HG02678 (cell line): ENCODE measurements at regions not wholly inside any gene's neighbourhood (a gene's known extent, or its start where the extent isn't known, plus 50 kb on each side); places are given as distances from the start of the nearest gene placed in this dataset.

Source experiments
- ATAC-seq: cut with Tn5 transposase; IDR thresholded peaks from one replicate; pipeline ENCODE4 v1.9.1; 2021; ENCODE audit warnings: mild to moderate bottlenecking, moderate library complexity; ENCODE audit not compliant: unreplicated experiment

DNA sequence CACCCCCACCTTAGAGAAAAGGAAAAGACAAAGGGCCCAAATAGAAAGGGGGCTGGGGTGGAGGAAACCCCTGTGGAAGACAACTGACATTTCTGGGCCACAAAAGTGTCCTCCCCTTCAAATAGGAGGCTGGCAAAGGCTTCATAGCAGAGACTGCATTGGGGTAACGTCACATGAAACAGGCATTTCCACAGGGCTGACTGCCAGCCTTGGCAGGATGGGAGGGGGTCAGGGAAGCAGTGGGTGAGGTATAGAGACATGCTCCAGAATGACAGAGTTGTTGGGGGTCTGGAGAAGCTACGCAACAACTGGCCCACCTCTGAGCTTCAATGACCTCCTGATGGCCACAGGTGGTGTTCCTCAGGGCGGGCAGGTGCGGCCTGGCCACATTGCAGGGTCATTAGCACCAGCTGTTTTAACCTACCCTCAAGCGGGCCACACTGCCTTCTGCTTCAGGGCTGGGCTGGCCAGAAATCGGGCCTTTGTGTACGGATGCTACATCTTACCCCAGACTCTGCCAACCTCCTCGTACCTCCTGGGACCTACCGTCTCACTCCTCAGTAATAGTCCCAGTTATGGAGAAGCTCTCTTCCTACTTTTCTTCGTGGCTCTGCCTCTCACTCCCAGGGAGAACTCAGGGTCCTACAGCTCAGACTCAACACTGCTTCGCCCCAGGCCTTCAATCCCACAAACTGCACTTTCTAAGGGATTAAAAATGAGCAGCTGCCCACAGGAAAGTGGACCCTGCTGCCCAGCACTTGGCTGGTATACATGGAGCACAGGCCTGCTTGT is 160.0 kb upstream of the NCAM1 start:
- ATAC-seq: no peak

DNA sequence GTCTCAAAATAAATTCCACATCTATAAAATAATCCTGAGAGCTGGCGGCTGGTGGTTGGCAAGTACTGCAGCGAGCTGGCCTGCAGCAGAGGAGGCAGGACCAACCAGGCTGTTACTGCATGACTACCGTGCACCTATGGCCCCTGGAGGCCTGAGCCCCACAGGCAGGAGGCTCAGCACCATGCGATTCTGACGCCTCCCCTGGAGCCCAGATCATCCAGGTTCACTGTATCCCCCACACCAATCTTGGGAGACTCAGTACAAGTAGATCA is 159.5 kb upstream of the NCAM1 start:
- ATAC-seq: no peak

DNA sequence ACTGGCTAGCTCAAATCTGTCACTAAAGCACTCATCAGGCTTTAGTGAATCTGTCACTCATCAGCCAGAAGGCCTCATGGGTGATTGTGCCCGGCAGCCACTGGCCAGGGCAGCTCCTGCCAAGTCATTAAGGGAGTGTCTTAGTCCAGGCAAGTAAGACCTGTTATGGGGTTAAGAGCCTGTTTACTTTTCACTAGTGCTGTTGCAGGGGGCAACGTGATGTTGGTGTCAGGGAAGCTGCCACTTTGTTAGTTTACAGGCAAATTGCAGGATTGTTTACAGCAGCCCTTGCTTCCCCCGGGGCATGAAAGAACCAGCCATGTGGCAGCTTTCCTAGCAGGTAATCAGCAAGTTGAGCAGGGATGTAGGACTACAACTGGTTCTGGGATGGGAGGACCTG is 155.6 kb upstream of the NCAM1 start:
- ATAC-seq: no peak

DNA sequence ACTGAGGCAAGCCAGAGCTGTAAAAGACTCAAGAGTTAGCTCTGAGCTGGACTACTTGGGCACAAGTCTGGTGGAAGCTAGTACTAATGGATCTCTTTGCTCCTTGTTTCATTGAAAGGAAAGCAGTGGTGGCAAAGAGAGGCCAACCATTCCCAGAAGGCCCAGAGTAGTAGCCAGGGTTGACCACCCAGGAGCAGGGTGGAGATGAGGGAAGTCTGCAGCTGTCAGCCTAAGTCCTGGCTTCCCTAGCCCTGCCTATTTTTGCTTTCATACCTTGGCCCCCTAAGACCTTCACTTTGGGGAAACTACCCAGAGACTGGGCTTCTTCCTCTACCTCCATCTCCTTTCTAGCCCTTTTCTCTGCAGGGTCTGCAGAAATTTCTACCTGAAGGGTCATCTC is 155.0 kb upstream of the NCAM1 start:
- no peak for ATAC-seq

DNA sequence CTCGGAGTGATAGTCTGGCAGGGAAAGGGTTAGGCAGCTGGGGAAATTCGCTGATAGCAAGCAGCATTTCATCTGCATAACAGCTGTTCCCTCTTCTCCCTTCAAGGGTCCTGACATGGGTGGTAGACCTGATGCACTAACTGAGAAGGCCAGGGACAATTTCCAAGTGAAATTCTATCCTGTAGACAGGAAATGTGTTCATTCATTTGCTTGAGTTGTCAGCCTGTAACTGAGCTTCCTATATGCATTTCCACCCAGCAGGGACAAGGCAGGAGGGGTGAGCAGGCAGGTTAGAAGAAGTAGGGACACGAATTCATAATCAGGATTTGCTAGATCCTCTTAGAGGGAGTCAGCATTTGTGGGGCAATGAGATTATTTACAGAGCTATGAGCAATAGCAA is 154.3 kb upstream of the NCAM1 start:
- ATAC-seq: no peak

DNA sequence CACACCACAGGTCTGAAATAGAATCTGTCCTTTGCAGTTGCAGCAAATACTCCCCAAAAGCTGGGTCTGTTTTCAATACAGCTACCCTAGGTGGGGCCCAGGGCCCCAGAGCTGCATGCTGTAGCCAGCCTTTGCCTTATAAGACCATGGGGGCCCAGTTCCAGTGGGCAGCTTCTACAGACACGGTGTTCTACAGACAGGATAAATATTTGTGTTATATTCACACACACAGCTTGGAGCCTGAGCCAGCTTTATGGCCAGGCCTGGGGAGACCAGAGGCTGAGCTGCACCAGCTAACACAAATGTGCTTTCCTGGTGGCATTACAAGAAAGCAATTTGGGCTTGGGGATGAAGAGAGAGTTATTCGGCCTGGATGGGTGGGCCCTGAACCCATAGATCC is 151.8 kb upstream of the NCAM1 start:
- no peak for ATAC-seq

DNA sequence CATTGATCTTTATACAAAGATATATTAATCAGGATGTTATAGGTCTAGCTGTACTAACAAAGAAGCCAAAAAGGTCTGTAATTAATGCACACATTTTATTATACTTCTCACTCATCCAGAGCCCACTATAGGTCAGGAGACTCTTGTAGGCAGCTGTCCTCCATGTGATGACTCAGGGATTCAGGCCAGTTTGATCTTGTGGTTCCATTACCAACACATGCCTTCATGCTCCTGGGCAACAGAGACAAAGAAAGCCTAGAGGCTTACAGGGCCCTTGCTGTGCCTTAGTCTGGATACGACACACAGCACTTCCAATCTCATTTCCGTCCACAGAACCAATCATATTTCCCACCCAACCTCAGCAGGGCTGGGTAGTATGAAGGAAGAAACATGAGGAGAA is 150.3 kb upstream of the NCAM1 start:
- no peak for ATAC-seq

DNA sequence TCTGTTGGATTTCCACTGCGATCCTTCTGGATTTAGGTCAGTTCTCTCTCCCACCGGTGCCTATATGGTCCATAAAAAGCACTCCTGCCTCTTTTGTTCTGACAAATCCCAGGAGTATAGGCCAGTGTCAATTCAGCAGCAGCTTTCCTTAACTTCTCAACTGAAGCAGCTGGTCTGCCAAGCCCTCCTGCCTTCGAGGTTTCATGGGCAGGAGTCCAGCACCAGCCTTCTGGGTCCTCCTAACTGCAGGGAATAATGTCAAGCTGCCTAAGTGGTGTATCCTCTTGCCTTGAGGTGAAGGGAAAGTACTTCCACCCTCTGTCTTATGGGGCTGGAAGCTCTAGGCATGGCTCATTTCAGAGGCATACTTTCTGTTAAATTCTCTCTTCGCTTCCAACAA is 149.4 kb upstream of the NCAM1 start:
- no peak for ATAC-seq

DNA sequence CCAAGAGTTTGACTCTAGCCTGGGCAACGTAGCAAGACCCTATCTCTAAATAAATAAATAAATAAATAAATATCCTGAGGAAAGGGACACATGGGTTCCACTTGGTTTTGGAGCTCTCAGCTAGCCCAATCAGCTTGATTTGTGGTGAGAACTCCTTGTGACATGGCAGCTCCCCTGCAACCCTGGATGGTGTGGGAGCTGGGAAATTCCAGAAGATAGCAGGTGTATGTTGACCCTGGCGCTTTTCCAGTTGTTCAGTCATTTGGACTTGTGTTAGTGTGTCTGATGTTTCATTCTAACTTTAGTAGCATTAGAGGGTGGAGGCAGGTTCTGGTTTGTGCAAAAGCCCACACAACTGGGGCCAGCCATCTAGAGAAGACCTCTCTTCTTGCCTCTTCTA is 148.5 kb upstream of the NCAM1 start:
- no peak for ATAC-seq

DNA sequence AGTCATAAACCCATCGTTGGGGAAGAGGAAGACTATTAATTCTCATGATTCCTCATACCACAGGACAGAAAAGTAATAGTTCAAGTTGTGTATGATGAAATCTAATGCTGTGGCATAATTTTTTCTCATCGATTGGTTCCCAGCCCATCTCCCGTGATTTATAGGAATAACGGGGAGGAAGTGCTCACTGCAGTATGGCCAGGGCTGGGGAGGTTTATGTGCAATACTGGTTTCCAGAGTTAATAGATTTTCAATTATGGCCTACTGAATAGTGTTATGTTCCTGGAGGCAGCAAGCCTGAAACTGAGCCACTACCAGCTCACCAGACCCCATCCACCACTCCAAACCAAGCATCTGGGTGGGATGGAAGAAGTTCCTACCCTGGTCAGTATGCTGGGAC is 147.1 kb upstream of the NCAM1 start:
- ATAC-seq: no peak

DNA sequence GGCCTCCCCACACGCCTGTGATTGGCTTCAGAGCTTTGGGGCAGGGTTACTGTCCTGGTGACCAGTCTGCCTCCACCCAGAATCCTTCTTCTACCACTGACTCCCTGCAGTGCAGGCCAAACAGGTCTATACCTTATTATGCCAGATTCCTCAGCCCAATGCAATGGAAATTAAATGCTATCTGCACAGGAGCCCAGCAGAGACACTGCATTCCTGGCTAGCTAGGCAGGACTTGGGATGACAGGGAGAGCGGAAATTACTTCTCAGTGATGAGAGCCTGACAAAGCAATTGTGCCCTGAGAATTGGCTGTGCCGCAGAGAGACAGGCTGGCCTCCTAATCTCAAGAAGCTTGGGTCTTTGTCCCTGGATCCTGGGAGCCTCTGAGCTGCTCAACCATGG is 143.8 kb upstream of the NCAM1 start:
- ATAC-seq: no peak

DNA sequence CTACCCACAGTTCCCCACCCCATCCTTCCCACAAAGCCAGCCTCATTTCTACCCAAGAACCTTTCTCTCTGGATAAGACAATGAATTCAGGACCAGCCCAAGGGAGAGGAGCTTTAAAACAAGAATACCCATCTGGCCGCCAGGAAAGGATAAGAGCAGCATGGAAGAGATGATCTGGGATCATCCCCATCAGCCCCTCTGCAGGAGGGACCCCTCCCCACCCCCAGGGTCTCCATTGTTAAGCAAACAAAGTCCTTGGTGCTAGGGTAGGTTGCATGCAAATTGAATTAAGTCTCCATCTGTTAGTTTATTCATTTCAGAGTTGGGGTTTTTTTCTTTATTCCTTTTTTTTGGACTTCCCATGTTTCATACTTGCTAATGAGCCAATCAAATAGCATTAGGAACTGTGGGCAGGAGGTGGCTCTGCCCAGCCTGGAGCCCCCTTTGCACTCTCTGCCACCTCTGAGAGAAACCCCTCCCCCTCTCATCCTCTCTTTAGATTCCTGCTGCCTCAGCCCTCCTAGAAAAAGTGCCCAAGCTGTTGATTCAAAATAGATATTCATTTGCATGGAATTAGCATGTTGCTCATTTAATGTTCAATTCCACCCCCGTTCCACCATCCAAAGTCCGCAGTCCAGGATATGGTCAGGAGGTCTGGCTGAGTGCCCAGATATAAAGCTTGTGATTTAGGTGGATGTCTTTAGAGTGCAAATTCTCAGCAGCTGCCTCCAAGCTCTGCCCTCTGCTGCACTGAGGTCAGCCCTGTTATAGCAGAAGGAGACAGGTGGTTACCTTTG is 138.5 kb upstream of the NCAM1 start:
- no peak for ATAC-seq

DNA sequence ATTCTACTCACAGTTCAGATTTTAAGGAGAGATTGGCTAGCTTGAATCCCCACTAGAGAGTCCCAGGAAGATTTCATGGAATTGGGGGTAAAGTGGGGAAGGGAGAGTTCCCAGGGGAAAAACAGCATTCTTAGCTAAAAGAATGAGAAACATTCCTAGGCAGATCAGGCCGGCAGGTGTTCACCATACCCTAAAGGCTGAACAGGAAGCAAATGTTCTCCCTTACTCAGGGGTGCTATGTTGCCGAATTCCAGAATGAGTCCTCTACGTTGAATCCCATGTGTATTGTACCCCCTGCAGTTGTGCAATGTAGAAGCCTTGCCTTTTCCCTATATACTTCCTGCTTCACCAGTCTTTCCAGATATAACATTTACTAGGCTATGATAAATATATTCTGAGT is 135.2 kb upstream of the NCAM1 start:
- ATAC-seq: no peak

DNA sequence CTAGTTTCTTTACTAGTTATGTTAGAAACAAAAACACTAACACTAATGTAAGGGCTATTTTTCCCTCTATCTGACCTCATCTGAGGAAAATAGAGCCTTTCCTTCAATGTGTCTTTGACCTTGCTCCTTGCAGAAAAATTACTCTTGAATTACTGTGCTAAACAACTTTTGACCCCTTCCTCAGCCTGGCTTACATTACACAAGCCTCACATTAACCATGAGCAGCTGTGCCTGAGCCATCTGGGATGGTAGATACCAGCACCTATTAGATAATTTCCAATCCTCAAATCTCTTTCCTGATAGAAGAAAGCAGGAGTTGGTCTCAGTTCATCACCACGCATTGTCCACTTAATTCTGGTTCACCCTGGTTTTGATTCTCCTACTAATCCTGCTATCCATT is 134.4 kb upstream of the NCAM1 start:
- no peak for ATAC-seq

DNA sequence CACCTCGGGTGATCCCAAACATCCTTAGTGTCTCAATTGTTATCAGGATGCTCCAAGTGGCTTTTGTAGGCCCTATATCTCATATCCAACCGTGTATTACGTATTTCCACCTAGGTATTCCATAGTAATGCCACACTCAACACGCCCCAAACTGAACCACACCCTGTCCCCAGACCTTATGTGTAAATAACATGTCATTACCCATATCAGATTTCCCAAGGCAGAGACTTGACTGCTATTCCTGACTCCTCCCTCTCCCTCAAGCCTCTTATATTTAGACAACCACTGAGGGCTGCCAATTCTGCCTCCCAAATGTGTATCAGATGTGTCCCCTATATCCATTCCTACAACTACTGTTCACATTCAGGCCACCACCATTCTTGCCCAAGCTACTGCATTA is 132.8 kb upstream of the NCAM1 start:
- ATAC-seq: no peak

DNA sequence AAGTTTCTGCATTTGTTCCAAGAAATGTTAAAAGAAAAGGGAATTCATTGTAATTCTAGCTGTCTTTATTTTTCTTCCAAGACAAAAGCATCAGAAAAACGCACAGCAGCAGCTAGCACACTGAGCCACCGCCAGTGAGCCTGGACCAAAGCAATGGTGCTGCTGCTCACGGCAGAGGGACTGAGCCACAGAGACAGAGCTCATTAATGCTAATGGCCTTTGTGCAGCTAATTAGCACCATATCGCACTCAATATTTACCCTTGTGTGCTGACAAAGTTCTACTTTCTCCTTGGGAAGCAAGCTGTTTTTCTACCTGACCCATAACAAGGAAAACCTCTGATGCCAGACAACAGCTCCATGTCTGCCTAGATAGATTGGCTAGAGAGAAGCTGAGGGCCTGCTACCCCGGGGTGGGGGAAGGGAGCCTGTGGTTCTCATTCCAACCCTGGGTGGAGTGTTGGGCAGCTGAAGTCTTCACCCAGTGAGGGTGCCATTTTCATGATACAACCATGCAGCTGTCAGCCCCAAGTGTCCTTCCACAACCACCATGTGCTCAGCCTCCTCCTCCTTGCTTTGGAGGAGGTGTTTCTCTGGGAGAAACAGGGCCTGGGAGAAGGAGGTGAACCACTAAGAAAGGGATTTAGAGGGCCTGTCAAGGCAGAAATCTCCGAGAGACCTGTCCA is 131.1 kb upstream of the NCAM1 start:
- no peak for ATAC-seq

DNA sequence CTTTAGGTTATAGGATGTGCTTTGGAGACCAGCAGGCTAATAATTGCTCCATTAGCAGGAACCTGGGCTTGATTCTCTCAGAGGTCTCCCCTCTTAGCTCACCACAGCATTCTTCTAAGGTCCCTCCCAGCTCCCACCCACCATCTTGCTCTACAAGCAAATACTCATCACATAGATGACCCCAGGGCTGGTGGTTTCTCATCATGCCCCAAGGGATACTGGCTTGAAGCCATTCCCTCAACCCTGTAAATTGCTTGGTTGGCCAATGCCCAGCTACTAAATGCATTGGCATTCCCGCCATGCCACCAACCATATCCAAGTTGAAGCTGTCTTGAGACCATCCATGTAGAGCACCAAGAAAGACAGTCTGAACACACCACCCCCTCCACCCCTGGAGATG is 130.2 kb upstream of the NCAM1 start:
- ATAC-seq: no peak

DNA sequence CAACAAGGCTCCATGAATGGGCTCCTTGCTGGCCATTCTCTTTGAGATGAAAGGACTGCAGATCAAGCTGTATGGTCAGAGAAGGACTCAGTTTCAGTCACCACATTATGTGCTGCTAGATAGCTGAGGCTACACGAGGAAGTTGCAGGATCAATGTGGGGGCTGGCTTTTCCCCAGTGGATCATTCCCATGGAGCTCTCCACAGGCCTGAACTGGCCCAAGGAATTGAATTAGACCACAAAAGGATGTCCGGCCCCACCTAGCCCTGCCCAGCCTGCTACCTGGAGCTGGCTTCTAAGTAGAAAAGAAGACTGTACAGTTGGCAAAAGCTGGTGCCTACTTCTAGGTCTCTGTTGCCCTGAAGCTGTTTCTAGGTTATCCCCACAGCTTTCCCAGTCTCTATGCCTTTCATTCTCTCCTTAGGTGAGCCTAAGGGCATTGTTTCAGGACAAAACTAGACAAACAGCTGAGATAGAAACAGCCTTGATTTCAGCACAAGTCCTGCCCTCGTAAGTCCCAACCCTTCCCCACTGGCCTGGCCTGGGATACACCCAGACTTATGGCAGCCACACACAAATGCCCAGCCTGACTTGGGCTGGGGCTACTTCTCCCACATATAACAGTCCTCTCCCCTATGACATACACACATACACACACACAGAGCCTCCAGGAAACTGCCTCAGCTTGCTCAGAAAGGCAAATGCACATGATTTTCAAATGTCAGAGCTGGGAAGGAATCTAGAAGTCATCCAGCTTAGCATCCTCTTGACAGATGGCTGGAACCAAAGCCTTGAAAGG is 129.1 kb upstream of the NCAM1 start:
- no peak for ATAC-seq

DNA sequence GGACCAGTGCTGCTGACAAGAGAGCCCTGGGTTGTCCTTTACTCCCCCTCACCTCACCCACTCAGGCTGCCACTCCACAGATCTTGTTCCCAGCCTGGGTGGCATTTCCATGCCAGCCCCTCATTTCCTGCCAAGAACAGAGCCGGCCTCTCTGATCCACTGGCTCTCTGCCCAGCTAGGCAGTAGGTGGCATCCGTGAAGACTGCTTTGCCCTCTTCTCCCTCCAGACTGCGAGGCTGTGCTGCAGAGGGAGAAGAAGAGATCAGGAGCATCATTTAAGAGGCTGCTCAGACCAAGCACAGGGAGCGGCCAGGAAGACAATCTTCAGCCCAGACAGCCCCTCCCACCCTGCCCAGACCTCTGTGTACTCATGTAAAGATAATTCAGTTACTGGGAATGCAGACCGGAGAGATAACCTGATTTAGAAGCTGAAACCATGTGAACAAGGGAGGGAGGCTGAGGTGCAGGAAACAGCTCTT is 126.9 kb upstream of the NCAM1 start:
- no peak for ATAC-seq

DNA sequence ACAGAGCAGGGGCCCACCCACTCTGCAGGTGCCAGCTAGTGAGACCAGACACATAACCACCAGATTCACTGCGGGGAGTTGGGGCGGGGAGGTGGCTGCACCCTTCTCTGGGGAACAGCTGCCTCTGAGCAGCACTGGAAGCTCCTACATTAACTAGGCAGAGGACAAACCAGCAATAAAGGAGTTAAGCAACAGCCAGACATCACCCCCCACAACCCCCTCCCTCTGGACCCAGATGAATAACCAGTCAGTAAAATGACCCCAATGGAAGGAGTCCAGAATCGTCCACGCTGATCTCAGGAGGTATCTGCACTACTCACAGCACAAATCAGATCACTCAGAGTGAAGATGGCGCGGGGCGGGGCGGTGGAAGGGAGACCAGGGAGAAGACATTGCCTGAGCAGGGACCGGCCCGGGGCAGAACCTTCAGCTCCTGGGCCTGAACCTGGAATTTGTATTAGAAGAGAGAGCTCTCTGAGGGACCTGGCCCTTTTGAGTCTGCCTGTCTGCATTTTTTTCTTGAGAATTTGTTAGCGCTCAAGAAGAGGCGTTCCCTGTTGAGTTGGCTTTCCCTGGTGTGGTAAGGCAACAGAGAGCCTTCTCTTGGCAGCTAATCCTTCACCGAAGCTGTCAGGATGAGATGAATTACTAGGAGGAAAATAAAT is 125.5 kb upstream of the NCAM1 start:
- ATAC-seq: no peak

DNA sequence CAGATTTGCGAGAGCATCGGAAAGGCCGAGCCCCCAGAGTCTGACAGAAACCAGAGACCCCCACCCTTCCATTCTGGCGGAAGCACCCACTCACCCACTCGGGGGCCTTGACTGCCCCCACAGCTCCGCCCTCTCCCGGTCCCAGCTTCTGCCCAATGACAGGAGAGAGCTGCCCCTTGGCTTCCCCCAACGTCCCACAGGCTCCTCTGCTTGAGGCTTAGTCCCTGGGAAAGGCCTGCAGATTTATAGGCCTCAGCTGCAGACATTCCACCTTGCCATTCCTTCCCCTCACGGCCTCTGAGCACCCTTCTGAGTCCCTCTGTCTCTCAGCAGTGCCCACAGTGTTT is 125.0 kb upstream of the NCAM1 start:
- ATAC-seq: no peak
